ENCODE measurements at regions not wholly inside any gene's neighbourhood (a gene's known extent, or its start where the extent isn't known, plus 50 kb on each side); places are given as distances from the start of the nearest gene placed in this dataset.

DNA sequence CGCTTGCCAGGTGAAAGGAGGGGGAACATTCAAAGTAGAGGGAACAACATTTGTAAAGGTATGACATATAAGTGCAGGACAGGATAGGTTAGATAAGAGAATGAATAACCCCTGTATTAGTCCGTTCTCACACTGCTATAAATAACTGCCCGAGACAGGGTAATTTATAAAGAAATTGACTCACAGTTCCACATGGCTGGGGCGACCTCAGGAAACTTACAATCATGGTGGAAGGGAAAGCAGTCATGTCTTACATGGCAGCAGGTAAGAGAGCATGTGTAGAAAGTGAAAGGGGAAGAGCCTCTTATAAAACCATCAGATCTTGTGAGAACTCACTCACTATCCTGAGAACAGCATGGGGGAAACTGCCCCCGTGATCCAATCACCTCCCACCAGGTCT, 223.8 kb downstream of the SOX9 start:
- DNase-seq = no peak

DNA sequence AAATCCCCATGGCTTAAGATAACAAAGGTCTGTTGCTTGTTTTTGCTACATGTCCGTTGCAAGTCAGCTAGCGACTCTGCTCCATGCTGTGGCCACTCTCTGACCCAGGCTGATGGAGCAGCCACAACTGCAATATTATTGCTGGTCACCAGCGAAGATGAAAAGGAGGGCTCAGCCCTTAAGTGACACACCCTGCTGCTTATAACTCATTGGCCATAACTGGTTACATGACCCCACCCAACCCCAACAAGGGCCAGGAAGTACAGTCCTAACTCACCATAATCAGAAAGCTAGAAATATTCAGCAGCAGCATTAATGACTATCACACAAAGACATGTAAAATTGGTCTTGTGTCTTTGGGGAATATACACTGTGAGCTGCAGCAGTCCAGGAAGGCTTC, 224.3 kb downstream of the SOX9 start:
- DNase-seq = peak; percentile 6

DNA sequence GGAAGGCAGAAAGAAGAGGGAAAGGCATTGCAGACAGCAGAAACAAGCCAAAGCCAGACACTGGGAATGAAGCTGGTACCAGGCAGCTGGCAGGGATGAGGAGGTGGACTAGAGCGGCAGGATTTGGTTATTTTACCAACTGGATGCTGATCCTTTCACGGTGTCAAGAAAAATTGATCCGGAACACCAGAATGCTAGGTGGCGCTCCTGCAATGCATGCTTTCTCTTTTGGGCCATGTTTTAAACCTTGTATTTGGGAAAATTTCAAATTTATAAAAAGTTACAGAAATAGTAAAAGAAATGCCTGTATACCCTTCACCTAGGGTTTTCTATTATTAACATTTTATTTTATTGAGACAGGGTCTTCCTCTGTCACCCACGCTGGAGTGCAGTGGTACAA, 224.7 kb downstream of the SOX9 start:
- DNase-seq = no peak

DNA sequence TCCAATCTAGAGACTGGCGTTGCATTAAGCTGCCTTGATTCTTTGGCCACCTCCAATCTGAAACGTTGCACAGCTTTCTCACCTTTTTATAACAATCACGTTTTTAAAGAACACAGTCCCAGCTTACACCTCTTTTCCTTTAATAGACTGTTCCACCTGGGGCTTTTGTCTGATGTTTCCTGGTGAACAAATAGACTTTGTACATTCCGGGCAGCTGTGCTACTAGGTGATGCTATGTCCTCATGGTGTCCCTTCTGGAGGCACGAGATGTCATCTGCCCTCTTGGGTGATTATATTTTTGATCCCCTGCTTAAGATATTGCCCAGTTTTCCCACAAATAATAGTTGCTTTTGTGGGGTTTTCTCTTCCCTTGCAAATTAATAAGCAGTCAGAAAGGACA, 225.5 kb downstream of the SOX9 start:
- DNase-seq = no peak

DNA sequence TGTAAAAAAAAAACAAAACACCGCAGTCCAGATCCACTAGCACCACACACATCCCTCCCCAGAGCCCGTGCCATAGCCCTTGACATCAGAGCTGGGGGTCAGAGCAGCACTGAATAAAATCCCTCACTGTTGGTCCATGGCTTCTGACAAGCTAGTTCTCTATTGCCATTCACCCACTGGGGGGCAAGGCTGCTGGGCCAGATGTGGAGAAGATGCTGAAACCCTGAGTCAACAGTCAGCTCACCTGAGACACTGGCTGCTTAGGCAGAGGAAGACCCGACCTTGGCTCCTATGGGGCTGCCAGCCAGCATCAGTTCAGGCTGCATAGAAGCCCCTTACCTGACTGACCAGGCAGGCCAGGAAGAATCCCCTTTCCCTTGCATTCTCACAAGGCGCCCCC, 228.2 kb downstream of the SOX9 start:
- no peak for DNase-seq

DNA sequence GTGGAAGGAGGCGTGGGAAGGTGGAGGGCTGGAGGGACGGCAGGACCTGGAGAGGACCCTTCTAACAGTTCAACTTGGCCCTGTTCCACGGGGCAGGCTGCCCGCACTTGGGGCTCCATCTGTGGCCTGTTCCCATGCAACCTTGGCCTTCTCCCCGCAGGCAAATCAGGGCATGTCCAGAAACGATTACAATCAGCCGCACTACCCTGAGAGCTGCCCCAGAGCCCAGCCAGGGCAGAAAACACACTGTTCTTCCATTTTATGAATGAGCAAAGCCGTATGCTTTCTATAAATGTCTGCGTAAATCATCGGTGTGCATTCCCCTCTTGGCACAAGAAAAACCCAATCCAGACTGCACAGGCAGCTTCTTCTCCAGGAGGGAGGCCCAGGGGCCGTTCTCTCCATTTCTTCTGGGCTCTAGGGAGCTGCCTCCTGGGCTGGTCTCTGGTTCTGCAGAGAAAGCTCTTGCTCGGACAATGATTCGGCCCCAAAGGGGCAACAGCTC, 228.7 kb downstream of the SOX9 start:
- no peak for DNase-seq

DNA sequence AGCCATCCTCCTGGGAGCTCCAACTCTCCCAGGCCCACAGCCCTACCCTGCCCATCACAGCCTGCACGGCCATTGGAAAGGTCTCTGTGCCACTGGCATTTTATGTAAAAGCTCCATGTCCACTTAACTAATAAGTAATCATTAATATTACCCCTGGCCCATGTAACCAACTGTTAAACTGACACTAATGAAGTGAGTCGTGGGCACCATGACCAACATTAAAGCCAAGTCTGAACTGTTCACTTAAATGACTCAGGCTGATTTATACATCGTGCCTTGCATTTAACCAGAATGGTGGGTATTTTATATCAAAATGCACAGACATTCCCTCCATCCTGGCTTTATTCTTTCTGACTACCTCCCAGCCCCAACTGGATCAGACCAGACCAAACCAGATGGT, 229.3 kb downstream of the SOX9 start:
- no peak for DNase-seq

DNA sequence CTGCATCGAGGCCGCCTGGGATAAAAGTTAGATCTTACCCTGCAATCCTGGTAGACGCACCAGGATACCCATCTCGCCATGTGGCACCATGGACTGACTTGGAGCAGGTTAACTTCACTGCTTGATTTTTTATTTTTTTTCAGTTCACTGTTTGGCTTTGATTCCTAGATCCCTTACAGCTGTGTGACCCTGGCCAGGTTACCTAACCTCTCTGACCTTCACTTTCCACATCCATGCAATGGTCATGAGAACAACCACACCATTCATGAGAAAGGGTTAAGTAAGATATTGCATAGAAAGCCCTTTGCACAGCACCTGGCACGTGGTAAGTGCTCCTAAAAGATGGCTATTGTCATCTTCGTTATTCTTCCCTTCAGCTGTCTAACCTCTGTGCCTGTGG, 230.5 kb downstream of the SOX9 start:
- DNase-seq = no peak

DNA sequence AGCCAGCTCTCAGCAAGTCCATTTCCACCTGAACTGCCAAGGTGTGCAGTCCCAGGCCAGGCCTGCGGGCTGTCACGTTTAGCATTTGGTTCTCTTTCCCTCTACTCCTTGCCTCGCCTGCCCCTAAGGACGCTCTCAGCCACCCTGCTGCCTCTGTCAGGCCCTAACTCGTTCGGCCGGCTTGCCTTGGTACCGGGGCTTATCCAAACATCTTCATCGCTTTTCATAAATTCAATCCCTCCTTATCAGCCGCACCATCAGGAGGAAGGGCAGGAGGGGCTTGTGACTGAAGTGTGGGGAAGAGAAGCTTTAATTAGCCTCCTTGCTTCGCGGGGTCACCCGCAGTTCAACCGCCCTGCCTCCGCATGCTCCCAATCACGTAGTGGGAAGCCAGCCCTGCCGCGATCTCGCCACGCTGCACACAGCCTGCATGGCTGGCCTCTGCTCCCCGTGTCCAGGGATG, 231.1 kb downstream of the SOX9 start:
- DNase-seq = no peak

DNA sequence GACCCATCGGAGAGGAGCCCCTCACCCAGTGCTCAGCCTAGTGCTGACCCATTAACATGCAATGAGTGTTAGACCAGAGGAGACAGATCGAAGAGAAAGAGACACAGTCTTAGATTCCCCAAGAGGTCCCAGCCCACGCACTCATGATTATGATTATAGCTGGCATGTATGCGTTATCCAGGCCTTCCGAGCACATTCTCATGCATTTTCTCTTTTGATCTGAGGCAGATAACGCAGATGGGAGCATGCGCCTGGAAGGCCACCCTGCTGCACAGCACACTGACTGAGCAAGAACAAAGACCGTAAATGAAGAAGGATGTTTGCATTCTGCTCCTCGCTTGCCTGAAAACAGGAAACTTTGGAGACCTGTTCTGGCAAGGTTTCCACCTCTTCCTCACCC, 232.7 kb downstream of the SOX9 start:
- DNase-seq = no peak

DNA sequence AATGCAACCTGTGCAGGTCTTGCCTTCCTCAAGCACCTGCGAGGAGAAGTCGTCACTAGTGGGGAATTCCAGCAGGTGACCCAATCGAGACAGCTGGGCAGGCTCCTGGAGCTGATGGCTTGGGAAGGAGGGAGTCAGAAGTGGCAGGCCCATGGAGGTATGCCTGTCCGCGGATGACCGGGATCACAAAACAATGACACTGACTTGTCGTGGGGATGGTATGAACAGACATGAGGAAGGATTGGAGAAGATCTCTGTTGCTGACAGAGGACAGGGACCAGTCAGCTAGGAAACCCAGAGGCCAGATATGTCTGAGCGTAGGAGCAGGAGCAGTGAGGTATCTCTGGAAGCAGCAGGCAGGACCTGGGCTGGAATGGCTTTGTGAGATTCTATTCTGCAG, 233.3 kb downstream of the SOX9 start:
- DNase-seq = no peak

DNA sequence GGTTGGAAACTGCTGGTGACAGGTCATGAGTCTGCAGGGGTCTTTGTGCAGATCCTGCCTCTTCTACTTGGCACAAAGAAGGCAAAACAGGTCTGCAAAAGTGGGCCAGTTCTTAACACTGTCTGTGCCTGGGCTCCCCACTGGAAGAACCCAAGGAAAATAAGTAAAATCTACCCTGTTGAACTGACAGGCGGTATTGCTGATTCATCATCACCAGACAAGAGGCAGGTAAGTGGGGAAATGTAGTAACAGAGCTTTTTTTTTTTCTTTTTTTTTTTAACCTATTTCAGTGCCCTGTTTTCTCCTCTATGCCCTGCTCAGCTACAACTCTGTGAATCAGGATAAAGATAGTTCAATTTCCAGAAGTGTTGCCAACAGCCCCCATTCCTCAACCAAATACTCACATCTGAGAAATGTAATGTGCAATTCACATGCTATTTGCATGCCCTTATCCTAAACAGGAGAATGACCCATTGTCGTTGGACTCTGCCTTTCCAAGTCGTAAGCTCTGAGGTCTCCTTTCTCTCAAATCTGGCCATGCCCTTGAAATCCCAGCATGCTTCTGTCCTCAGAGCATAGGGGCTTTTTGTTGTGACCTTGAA, 237.0 kb downstream of the SOX9 start:
- no peak for DNase-seq

DNA sequence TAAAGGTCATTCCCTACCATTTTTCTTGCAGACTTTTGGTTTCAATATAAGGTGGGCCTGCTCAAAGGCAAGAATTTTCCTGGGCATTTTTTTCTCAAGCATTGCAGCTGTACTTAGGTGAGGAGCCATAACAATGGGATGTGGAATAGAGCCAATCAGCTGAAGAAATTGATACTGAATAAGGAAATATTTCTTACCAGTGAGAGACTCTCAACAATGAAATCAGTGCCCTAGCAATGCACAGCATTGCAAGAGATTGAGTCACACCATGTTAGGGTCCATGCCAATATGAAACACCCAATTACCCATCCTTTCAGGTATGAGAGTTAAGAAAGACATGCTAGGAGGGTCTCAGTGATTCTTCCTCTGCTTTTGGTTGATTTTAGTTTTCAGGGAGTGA, 237.6 kb downstream of the SOX9 start:
- DNase-seq = no peak

DNA sequence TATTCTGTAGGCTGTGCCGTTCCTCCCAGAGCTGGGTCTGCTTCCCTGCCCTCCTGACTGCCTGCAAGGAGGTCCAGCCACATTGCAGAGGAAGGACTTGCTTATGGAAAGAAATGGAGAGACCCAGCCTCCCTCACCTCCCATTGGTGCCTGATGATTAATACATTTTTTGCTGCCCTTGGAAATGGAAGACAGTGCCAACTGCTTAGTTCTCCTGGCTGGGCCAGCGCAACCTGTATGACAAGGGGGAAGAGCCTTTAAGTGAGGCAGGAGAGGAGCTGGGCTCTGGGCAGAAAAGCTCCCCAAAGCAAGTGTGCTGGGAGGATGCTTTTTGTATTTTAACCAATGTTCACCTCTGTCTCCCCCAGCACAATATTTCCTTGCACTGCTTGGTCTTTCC, 238.5 kb downstream of the SOX9 start:
- DNase-seq = no peak

DNA sequence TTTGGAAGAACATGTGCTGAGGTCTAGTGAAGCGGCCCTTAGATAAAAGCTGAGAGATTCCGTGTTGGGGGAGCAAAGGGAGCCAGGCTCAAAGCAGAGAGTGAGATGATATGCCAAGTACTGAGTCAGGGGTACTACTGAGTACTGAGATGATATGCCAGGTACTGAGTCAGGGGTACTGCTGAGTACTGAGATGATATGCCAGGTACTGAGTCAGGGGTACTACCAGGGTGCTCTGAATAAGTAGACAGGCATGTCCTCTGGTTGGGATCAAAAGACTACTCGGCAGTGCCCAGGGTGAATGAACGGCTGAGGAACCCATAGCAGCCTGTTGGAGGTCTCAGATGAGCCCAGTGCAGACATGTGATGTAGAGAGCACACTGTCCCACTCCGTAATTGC, 239.0 kb downstream of the SOX9 start:
- DNase-seq = no peak

DNA sequence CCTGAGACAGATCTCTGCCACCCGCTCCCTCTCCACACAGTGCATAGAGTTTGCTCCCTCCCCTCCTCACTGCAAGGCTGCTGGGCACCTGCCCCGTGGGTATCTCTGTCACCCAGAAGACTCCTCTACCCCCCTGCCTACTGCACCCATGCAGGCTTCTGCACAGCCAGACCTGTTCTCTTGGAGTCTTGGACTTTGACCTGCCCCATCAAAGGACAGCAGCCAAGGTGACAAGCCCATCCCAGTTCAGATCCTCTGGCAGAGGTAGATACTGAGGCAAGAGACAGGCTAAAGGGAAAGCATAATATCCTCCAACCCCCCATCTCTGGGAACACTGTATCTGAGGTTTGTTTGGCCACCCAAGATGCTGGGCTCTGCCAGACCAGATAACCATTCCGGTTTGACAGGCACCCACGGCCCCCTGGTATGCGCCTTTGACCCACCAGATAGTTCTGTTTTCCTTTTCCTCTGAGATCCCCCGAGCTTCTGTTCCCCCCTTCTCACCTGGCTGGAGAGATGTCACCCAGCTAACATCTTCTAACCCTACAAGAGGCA, 239.6 kb downstream of the SOX9 start:
- DNase-seq = no peak

DNA sequence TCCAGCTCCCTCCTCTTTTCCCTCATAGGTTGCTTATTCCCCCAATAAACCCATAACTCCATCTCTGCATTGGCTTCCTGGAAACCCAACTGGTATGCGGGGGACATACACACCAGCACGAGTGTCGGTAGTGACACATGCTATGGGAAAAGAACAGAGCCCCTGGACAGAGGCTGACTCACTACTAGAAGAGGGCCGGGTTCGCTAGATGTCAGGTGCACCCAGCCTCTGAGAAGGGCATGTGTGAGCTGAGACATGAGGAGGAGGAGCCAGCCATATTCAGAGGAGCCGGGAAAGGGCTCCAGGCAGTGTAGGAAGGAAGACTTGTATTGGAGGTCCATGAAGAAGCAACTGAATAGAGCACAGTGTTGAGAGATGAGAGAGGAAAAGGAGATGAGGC, 241.1 kb downstream of the SOX9 start:
- DNase-seq = no peak

DNA sequence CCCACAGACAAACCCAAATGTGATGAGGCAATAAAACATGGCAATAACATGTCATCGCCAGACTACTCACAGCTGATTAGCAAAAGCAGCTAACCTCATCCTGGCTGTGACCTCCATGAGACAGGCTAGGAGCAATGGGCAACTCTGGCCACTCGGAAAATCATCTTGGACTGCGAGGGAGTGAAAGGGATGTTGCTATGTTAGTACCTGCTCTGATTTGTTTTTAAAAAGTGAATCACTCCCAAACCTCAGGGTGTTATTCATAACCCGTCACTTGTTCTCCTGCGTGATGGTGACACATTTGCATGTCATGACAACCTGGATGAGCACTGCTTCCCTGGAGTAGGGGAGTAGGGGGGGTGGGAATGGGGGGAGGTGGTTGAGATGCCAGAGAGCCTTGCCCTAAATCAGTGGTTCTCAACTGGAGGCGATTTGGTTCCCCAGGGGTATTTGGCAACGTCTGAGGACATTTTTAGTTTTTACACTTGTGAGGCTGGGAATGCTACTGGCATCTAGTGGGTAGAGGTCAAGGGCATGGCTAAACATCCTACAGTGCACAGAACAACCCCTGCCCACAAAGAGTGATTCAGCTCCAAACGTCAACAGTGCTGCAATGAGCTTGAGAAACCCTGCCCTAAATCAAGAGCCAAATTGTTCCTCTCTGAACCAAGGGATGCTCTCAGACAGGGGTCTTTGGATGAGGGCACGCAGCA, 241.7 kb downstream of the SOX9 start:
- no peak for DNase-seq

DNA sequence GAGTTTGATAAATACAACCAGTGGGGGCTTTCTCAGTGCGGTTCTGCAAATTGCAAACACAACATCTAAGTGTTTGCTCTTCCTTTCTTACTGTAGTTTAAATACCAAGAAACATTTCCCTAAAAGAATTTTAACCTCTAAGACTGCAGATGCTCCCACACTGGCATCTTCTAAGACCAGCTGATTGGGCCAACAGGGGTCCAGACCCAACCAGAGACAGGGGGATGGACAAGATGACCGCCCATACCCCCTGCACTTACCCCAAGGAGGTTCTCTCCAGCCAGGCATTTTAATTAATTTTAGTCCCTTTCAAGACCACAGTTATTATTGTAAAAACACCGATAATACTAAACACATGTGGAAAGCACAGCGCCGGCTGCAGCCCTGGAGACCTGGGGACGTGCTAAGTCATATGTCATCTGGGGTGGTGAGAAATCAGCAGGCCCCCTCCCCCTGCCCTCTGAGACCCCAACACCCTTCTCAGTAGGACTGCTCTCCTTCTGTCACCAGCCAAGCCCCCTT, 242.3 kb downstream of the SOX9 start:
- DNase-seq = no peak

DNA sequence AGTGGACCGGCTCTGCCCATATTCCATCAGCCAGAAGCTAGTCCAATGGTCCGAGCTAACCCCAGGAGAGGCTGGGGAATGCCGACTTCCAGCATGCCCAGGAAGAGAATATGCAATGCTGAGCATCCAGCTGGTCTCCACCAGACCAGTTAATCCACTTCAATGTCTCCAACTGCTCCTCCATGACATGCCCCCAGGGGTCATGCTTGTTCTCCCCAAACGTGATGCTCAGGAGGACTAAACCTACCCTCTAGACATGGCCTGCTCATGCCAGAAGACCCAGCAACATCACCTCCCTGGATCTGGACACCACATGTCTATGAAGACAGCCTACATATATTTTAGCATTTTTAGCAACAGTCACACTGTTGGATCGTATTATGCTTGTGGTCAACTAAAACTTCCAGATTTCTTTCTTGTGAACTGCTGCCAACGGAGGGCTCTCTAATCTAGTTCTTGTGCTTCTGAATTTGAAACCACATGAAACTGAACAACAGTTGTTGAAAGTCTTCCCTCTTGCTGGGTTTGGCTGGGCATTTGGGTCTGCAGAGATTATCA, 245.1 kb downstream of the SOX9 start:
- no peak for DNase-seq

DNA sequence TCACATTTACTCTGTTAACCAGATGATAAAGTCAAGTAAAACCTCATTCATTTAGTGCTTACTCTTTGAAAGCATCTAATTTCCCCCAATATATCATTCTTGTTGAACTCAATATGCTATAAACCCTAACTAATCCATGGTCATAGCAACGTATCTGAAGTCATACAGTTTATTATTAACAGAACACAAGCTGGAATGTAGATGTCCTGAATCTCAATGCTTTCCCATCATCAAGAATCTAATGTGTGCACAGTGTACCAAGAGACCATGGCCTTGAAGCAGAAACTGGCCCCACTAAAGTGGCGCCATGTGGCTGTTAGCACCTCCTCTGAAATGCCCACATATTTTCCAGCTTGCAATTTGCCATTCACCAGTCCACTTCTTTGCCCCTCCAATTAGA, 245.8 kb downstream of the SOX9 start:
- DNase-seq = no peak

DNA sequence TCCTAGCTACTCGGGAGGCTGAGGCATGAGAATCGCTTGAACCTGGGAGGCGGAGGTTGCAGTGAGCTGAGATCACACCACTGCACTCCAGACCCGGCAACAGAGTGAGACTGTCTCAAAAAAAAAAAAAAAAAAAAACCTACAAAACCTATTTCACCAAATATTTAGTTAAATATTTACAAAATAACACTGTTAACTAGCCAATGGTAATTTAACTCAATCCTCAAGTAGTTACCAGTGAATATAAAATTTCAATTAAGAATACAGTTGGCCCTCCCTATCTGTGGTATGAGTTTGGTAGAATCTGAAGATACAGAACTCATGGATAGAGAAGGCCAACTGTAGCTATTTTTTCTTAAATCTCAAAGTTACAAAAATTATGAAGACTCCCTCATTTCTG, 247.4 kb downstream of the SOX9 start:
- no peak for DNase-seq

DNA sequence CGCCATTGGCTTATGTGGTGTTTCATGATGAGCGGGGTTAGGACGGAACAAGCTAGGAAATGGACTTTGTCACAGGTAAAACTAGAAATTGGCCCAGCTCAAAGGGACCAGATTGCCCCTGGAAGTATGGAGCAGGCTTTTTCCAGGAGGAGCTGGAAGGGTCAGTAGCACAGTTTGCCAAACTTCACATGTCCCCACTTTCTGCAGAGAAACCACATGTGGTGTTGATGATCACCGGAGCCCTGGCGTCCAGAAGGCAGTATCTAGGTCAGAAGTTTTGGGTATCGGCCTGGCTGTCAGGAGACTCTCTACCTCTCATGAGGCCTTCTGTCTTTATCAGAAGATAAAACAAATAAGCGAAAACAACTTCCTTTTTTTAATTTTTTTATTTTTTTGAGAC, 248.5 kb downstream of the SOX9 start:
- DNase-seq = no peak

DNA sequence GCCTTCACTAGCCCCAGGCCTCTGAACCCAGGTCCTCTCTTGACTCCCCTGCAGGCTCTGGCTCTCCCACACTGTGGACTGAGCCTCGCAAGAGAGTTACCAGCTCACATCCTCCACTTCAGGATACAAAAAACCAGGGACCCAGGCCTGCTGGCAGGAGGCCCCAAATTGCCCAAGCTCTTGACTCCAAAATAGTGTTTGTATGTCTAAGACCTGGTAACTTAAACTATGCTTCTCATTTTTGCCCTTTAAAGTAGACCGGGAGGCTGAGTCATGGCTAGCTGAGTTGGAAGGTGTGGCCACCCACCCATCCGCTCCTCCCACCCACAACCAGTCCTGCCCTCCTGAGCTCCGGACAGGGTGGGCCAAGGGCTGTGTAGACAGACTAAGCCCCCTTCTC, 250.0 kb downstream of the SOX9 start:
- no peak for DNase-seq
